Dendritic cell treated with granulocyte-macrophage colony-stimulating factor and Interleukin-4, amounts not matched to agents 40 ng/mL and 50 ng/mL, for 4 days (primary cell): ENCODE measurements at regions not wholly inside any gene's neighbourhood (a gene's known extent, or its start where the extent isn't known, plus 50 kb on each side); places are given as distances from the start of the nearest gene placed in this dataset.

Experiments
- H3K27ac Mint-ChIP-seq: one replicate; pipeline ENCODE4 v1.8.0; 2022; ENCODE audit warnings: mild to moderate bottlenecking, mixed read lengths
- H3K27me3 Mint-ChIP-seq: one replicate; pipeline ENCODE4 v1.8.0; 2022; ENCODE audit warnings: mild to moderate bottlenecking, mixed read lengths
- H3K36me3 Mint-ChIP-seq: one replicate; pipeline ENCODE4 v1.8.0; 2022; ENCODE audit warnings: low read depth, mixed read lengths
- H3K4me1 Mint-ChIP-seq: one replicate; pipeline ENCODE4 v1.8.0; 2022; ENCODE audit warnings: low read depth, mixed read lengths
- H3K4me3 Mint-ChIP-seq: one replicate; pipeline ENCODE4 v1.8.0; 2022; ENCODE audit warnings: mild to moderate bottlenecking, moderate library complexity, mixed read lengths
- H3K9me3 Mint-ChIP-seq: one replicate; pipeline ENCODE4 v1.8.0; 2022; ENCODE audit warnings: mixed read lengths
- intact Hi-C: fragments of 100-400 bp; cut with micrococcal nuclease; formaldehyde crosslinking; loops from one replicate; pipeline ENCODE4 v1.15.0; 2022

DNA sequence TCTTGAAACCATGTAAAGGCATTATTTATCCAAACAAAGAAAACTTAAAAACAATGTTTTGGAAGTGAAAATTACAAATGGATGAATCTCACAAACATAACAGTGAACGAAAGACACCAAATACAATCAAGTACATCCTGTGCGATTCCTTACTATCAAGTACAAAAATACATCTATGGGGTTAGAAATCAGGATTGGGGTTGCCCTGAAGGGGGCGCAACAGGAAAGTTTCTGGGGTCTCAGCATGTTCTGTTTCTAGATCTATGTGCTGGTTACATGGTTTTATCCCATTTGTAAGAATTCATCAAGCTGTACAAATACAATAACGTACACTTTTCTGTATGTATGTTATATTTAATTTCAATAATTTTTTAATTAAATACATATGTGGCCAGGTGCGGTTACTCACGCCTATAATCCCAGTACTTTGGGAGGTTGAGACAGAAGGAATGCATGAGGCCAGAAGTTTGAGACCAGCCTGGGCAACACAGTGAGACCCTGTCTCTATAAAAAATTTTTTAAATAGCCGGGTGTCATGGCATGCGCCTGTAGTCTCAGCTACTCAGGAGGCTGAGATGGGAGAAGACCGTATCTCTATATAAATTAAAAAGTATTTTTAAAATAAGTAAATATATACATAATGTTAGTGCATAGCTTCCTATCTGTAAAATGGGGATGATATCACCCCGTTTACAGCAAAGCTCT is 121.5 kb upstream of the SOD1 start:
- no peak overlapping the region for H3K4me3 Mint-ChIP-seq
- H3K27me3 Mint-ChIP-seq: no peaks in the 10 kb centered on the region

DNA sequence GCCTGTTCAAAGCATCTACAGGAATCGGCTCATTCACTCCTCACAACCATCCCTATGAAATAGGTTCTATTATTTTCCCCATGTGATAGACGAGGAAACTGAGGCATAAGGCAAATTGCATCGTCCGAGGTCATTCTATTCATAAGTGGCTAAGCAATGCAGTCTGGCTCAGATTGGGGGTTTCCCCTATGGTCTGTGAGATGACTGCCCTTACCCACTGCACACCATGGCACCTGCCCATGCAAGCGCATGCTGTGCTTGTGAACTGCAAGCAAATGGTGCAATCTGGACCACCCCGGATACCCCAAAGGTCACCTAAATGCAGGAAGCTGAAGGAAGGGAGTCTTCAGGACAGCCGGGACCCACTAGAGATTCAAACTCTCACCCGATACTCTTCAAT is 123.4 kb upstream of the SOD1 start:
- no peaks in the 10 kb centered on the region for H3K9me3 Mint-ChIP-seq
- intact Hi-C loops: no loop called here
- H3K4me1 Mint-ChIP-seq: no peaks in the 10 kb centered on the region
- H3K4me3 Mint-ChIP-seq: no peak overlapping the region
- H3K27me3 Mint-ChIP-seq: no peaks in the 10 kb centered on the region
- H3K27ac Mint-ChIP-seq: no peak overlapping the region
- H3K36me3 Mint-ChIP-seq: no peaks in the 10 kb centered on the region

More for the DNA sequence above, 121.5 kb upstream of the SOD1 start:
- Mint-ChIP-seq H3K36me3 (no peaks in the 10 kb centered on the region), H3K27ac (no peak overlapping the region), H3K4me1 (no peaks in the 10 kb centered on the region), H3K9me3 (no peaks in the 10 kb centered on the region)
- intact Hi-C loops: no loop called here

DNA sequence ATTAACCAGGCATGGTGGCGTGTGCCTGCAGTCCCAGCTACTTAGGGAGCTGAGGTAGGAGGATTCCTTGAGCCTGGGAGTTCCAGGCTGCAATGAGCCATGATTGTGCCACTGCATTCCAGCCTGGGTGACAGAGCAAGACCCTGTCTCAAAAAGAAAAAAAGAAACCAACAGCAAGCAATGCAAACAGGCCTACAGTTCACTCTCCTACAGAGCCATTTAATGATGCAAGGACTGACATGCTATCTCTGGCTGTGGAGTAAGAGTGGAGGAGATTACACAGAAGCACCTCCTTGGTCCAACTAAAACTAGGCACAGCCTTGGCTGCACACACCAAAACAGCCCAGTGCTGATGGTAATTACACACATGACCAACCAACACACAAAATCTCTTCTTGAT is 127.5 kb upstream of the SOD1 start:
- Mint-ChIP-seq H3K4me1 (no peaks in the 10 kb centered on the region), H3K36me3 (no peaks in the 10 kb centered on the region), H3K9me3 (no peaks in the 10 kb centered on the region), H3K27me3 (peaks cover 2% of the 10 kb centered on the region), H3K27ac (no peak overlapping the region), H3K4me3 (no peak overlapping the region)
- intact Hi-C loops: no loop called here

DNA sequence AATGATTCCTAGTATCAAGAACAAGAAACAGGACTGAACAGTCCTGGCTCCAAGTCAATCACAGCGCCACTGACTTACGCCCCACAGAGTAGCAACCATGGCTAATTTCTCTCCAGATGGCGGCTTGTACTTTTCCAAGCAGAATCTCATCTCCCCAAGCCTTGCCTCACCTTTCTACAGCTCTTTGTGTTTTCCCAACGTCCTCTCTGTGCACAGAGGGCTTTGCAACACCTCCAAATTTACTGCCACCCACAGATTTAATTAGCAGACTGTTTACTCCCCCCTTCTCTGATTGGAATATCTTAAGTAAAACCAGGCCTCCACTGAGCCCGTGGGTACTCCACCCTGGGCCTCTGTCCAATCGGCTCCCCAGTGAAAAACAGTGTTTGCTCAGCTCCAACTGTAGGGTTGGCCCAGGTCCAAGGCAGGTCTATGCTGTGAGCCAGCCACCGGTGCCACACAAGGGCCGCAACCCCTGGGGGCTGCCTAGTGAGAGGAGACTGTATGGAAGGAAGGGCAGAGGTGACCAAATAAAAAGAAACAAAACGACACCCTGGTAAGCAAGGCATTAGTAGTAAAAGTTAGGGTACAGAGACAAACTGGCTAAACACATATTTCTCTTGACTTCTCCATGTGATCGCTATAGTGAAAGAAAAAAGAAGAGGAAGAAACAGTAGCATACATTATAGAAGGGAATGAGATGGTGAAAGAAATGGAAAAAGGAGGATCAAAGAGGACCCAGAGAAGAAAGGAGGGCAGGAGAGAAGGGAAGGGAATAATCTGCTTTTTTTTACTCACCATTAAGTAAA is 128.4 kb upstream of the SOD1 start:
- Mint-ChIP-seq H3K4me3 (no peak overlapping the region), H3K9me3 (no peaks in the 10 kb centered on the region), H3K27ac (no peak overlapping the region), H3K27me3 (peaks cover 2% of the 10 kb centered on the region), H3K4me1 (no peaks in the 10 kb centered on the region), H3K36me3 (no peaks in the 10 kb centered on the region)
- intact Hi-C loops: no loop called here

DNA sequence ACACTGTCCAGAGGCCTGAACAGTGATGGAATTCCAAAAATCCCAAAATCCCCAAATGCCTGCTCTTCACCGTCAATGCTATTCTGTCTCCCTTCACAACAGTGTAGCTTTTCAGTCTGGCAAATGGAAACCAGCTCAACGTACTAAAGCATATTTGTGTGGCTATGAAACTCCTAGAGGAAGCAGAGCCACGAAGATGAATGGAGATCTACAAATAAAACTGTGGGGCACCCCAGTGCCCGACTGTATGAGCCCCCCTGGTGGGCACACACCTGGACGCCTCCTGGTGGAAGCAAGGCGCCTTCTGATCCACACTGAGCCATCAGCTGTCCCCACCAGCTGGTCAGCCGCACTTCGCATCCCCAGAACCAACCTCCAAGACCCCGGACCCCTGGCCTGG is 129.1 kb upstream of the SOD1 start:
- intact Hi-C loops: no loop called here
- no peaks in the 10 kb centered on the region for H3K9me3 Mint-ChIP-seq

DNA sequence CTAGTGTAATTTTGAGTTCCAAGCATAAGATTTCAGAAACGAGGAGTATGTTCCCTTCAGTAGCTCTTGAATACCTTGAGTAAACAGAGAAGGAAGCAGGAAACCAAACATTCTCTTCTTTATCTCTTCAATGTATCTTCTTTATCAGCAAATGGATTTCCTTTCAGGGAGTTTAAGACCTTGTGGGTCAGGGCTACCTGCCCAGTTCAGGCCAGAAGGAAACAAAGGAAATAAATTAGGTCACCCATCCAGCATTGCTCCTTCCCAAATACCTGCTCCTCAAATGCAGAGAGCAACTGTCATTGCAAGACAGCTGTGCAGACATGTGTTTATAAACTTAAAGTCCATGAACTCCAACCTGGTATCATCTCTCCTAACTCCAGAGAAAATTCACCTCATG is 130.1 kb upstream of the SOD1 start:
- no peaks in the 10 kb centered on the region for H3K36me3 Mint-ChIP-seq
- H3K4me3 Mint-ChIP-seq: no peak overlapping the region
- intact Hi-C loops: no loop called here
- peaks cover 2% of the 10 kb centered on the region for H3K27me3 Mint-ChIP-seq
- H3K4me1 Mint-ChIP-seq: no peaks in the 10 kb centered on the region
- H3K27ac Mint-ChIP-seq: no peak overlapping the region
- H3K9me3 Mint-ChIP-seq: no peaks in the 10 kb centered on the region

More for the DNA sequence above, 129.1 kb upstream of the SOD1 start:
- Mint-ChIP-seq H3K27me3 (peaks cover 2% of the 10 kb centered on the region), H3K27ac (no peak overlapping the region), H3K4me3 (no peak overlapping the region), H3K4me1 (no peaks in the 10 kb centered on the region), H3K36me3 (no peaks in the 10 kb centered on the region)

DNA sequence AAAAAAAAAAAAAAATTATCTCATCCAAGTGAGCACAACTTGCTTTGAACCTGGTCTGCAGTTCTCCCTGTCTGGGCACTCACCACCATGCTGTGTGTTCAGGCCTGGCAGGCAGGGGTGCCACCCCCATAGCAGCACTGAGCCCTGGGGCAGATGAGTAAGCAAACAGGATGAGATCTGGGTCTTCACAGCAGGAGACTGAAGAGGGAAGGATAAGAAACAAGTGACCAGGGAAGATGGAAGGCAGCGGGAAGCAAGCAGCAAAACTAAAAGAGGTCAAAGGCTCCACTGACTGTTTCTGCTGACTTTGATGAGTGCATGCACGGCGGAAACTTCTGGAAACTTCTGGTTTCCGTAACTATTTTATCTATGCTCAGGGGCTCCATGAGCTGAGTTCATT is 133.5 kb upstream of the SOD1 start:
- Mint-ChIP-seq H3K9me3 (no peaks in the 10 kb centered on the region), H3K27me3 (peaks cover 2% of the 10 kb centered on the region), H3K36me3 (no peaks in the 10 kb centered on the region), H3K27ac (no peak overlapping the region), H3K4me3 (no peak overlapping the region), H3K4me1 (no peaks in the 10 kb centered on the region)
- intact Hi-C loops: no loop called here

DNA sequence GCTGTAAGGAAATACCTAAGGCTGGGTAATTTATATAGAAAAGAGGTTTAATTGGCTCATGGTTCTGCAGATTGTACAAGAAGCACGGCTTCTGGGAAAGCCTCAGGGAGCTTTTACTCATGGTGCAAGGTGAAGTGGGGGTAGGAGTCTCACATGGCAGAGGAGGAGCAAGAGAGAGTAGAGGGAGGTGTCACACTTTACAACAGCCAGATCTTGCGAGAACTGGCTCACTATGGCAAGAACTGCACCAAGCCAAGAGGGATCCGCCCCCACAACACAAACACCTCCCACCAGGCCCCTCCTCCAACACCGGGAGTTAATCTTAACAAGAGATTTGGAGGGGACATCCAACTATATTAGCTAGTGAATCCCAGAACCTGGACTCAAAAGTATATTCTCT is 135.4 kb upstream of the SOD1 start:
- H3K27me3 Mint-ChIP-seq: no peaks in the 10 kb centered on the region
- H3K36me3 Mint-ChIP-seq: no peaks in the 10 kb centered on the region
- no peak overlapping the region for H3K27ac Mint-ChIP-seq
- no peak overlapping the region for H3K4me3 Mint-ChIP-seq
- H3K4me1 Mint-ChIP-seq: no peaks in the 10 kb centered on the region
- H3K9me3 Mint-ChIP-seq: no peaks in the 10 kb centered on the region
- intact Hi-C loops: no loop called here

DNA sequence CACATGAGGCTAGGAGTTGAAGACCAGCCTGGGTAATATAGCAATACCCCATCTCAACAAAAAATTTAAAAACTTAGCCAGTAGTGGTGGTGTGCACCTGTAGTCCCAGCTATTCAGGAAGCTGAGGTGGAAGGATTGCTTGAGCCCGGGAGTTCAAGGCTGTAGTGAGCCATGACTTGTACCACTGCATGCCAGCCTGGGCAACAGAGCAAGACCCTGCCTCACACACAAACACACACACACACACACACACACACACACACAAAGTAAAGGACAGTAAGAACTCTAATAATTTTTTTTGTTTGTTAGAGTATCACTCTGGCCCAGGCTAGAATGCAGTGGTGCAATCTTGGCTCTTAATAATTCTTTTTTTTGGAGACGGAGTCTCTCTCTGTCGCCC is 138.0 kb upstream of the SOD1 start:
- Mint-ChIP-seq H3K27me3 (no peaks in the 10 kb centered on the region), H3K9me3 (no peaks in the 10 kb centered on the region), H3K4me1 (no peaks in the 10 kb centered on the region), H3K4me3 (no peak overlapping the region), H3K36me3 (no peaks in the 10 kb centered on the region), H3K27ac (no peak overlapping the region)
- intact Hi-C loops: no loop called here

DNA sequence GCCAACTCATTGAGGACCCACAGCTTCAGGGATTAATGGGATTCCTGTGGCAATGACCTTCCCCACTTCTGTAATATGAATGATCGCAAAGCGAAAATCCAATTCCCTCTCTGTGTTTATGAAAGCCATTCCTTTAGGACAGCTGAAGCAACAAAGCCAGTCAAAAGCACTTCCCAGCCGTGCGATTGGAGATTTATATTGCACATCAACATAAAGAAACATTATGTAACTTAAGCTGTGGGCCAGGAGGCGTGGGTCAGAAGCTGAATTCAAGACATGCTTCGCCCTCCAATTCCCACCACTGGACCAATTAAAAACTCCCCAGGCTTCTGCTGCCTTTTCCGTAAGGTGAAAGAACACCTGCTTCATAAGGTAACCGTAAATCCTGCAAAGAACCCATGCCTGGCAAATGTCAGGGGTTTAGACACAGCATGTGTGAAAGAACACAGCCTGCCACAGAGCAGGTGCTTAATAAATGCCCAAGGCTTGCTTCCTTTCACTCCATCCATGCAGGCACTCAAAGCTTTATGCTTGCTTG is 138.9 kb upstream of the SOD1 start:
- no peaks in the 10 kb centered on the region for H3K27me3 Mint-ChIP-seq

DNA sequence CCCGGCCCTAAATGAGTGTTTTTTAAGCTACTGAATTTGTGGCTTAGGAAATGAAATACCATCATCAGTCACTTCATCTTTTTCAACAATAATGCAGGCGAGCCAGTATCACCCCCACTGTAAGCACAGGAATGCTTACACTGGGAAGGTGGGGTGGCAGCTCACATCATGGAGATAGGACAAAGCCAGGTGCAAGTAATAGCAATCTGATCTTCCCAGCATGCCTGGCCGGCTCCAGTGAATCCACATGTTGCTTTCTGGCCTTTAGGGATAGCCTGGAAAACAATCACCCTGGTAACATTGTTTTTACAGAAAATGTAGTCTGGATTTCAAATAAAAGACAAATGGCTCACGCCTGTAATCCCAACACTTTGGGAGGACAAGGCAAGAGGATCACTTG is 140.9 kb upstream of the SOD1 start:
- Mint-ChIP-seq H3K27me3 (no peaks in the 10 kb centered on the region), H3K27ac (no peak overlapping the region), H3K9me3 (no peaks in the 10 kb centered on the region), H3K36me3 (no peaks in the 10 kb centered on the region), H3K4me3 (no peak overlapping the region), H3K4me1 (no peaks in the 10 kb centered on the region)
- intact Hi-C loops: no loop called here

More for the DNA sequence above, 138.9 kb upstream of the SOD1 start:
- H3K9me3 Mint-ChIP-seq: no peaks in the 10 kb centered on the region
- H3K27ac Mint-ChIP-seq: no peak overlapping the region
- H3K4me1 Mint-ChIP-seq: no peaks in the 10 kb centered on the region
- intact Hi-C loops: no loop called here
- H3K36me3 Mint-ChIP-seq: no peaks in the 10 kb centered on the region
- no peak overlapping the region for H3K4me3 Mint-ChIP-seq

DNA sequence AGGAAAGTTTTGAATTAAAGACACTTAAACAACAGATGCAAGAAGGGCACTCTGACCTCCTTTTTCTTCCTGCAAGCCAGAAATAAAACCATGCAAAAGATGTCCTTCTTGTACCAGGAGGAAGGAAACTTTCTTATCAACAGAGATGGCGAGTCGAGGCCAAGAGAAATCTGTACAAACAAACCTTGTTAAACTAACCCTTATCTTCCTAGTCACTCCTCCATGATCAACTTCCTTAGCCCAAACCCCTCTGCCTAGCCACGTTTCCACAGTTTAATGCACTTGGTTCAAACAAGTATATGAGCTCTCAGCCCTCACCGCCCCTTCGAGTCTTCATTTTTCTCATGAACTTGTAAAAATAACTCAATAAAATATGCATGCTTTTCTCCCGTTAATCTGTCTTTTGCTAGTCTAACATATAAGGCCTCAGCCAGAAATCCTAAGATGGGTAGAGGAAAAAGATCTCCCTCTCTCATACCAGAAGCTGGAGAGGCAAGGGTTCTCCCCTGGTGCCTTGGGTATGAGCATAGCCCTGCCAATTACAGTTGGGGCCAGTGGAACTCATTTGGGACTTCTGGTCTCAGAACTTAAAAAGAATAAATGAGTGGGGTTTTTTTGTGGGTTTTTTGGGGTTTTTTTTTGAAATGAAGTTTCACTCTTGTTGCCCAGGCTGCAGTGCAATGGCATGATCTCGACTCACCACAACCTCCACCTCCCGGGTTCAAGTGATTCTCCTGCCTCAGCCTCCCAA is 141.7 kb upstream of the SOD1 start:
- H3K4me3 Mint-ChIP-seq: no peak overlapping the region
- H3K4me1 Mint-ChIP-seq: no peaks in the 10 kb centered on the region
- intact Hi-C loops: no loop called here
- no peaks in the 10 kb centered on the region for H3K36me3 Mint-ChIP-seq
- H3K27ac Mint-ChIP-seq: no peak overlapping the region
- H3K27me3 Mint-ChIP-seq: no peaks in the 10 kb centered on the region
- no peaks in the 10 kb centered on the region for H3K9me3 Mint-ChIP-seq

DNA sequence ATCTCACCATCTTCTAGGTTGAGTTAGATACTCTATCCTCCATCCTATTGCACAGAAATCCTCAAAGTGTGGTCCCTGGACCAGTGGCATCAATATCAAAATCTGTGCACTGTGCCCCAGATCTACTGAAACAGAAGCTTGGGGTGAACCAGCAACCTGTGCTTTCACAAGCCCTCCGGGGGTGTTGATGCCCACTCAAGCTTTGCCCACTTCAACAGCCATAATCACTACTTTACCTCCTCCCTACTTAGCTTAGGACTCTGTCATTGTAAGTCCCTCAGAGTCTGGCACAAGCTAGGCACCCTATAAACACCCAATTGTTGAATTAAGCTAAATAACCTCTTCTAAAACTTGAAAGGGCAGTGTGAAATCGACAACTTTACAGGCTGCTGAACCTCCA is 144.2 kb upstream of the SOD1 start:
- intact Hi-C loops: no loop called here
- no peak overlapping the region for H3K27ac Mint-ChIP-seq

DNA sequence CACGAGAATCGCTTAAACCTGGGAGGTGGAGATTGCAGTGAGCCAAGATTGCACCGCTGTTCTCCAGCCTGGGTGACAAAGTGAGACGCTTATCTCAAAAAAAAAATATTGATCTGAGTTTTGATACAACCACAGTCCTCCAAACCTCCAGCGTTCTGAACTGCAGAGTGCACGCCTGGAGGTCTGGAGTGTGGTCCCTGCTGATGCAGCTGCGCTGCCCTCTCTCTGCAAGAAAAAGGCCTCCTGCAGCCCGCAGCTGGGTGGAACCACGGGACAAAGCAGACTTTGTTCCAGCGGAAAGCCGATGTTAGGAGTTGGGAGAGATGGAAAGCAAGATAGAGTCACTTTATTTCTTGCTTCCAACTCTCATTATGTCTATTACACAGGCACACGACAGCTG is 144.9 kb upstream of the SOD1 start:
- Mint-ChIP-seq H3K27ac (no peak overlapping the region), H3K27me3 (no peaks in the 10 kb centered on the region)

More for the DNA sequence above, 144.2 kb upstream of the SOD1 start:
- no peaks in the 10 kb centered on the region for H3K9me3 Mint-ChIP-seq
- H3K36me3 Mint-ChIP-seq: no peaks in the 10 kb centered on the region
- no peaks in the 10 kb centered on the region for H3K4me1 Mint-ChIP-seq
- H3K27me3 Mint-ChIP-seq: no peaks in the 10 kb centered on the region
- H3K4me3 Mint-ChIP-seq: no peak overlapping the region

More for the DNA sequence above, 144.9 kb upstream of the SOD1 start:
- Mint-ChIP-seq H3K4me3 (no peak overlapping the region), H3K36me3 (no peaks in the 10 kb centered on the region), H3K9me3 (no peaks in the 10 kb centered on the region), H3K4me1 (peaks cover 6% of the 10 kb centered on the region)
- intact Hi-C loops: no loop called here
